Activated naive CD4-positive, alpha-beta T cell treated with anti-CD3 and anti-CD28 coated beads, Interleukin-2, amount 50 U/mL, for 72 hours (primary cell): ENCODE measurements at regions not wholly inside any gene's neighbourhood (a gene's known extent, or its start where the extent isn't known, plus 50 kb on each side); places are given as distances from the start of the nearest gene placed in this dataset.
A peak's percentile ranks its signal among the peaks of the same experiment; 100 is the strongest.

Experiments
- ATAC-seq, 2 donors: fragments of 150-1000 bp; cut with Tn5 transposase; 2 replicates each; pipeline ENCODE4 v1.10.0; 2021; ENCODE audit warnings: mild to moderate bottlenecking in 2 of 2, moderate library complexity in 2 of 2
- DNase-seq, 2 donors: peaks; one replicate each; pipeline ENCODE4 v3.0.0; 2021 to 2022; ENCODE audit warnings: low spot score in 2 of 2
- H3K27ac Mint-ChIP-seq, 2 donors: one replicate each; pipeline ENCODE4 v1.8.0; 2022; ENCODE audit warnings: mild to moderate bottlenecking in 2 of 2, mixed read lengths in 2 of 2
- H3K36me3 Mint-ChIP-seq, 2 donors: one replicate each; pipeline ENCODE4 v1.8.0; 2022; ENCODE audit warnings: mixed read lengths in 2 of 2
- H3K9me3 Mint-ChIP-seq, 2 donors: one replicate each; pipeline ENCODE4 v1.8.0; 2022; ENCODE audit warnings: mixed read lengths in 2 of 2

GRCh38 chr6:166687879-166688205, 60.8 kb upstream of the RPS6KA2 start:
- H3K36me3 Mint-ChIP-seq = no peaks in the 10 kb centered on the region
- DNase-seq = no peak
- H3K9me3 Mint-ChIP-seq = no peaks in the 10 kb centered on the region
- peak overlapping the region in 1 of 2 donors; percentile 54 for H3K27ac Mint-ChIP-seq
- no peak for ATAC-seq

GRCh38 chr6:166687070-166687878, 60.2 kb upstream of the RPS6KA2 start:
- H3K27ac Mint-ChIP-seq = peak overlapping the region in 1 of 2 donors; percentile 54
- DNase-seq (no peak), ATAC-seq (no peak)
- no peaks in the 10 kb centered on the region for H3K9me3 Mint-ChIP-seq
- H3K36me3 Mint-ChIP-seq = no peaks in the 10 kb centered on the region

- ATAC-seq (no peak), DNase-seq (no peak)
- H3K9me3 Mint-ChIP-seq = no peaks in the 10 kb centered on the region
- no peaks in the 10 kb centered on the region for H3K36me3 Mint-ChIP-seq
- H3K27ac Mint-ChIP-seq = no peak overlapping the region
Measured at GRCh38 chr6:166686317-166686716, 59.3 kb upstream of the RPS6KA2 start.

- DNase-seq (no peak), ATAC-seq (no peak)
- no peak overlapping the region for H3K27ac Mint-ChIP-seq
- no peaks in the 10 kb centered on the region for H3K9me3 Mint-ChIP-seq
- H3K36me3 Mint-ChIP-seq = no peaks in the 10 kb centered on the region
Measured at GRCh38 chr6:166684866-166685265, 57.8 kb upstream of the RPS6KA2 start.

GRCh38 chr6:166684170-166684569, 57.1 kb upstream of the RPS6KA2 start:
- H3K27ac Mint-ChIP-seq = no peak overlapping the region
- ATAC-seq = no peak
- no peak for DNase-seq
- no peaks in the 10 kb centered on the region for H3K36me3 Mint-ChIP-seq
- H3K9me3 Mint-ChIP-seq = no peaks in the 10 kb centered on the region

GRCh38 chr6:166683477-166683876, 56.4 kb upstream of the RPS6KA2 start:
- no peaks in the 10 kb centered on the region for H3K36me3 Mint-ChIP-seq
- DNase-seq = no peak
- no peak for ATAC-seq
- H3K9me3 Mint-ChIP-seq = no peaks in the 10 kb centered on the region
- no peak overlapping the region for H3K27ac Mint-ChIP-seq

GRCh38 chr6:166679566-166679965, 52.5 kb upstream of the RPS6KA2 start:
- Mint-ChIP-seq H3K9me3 (no peaks in the 10 kb centered on the region), H3K27ac (no peak overlapping the region), H3K36me3 (no peaks in the 10 kb centered on the region)
- no peak for DNase-seq
- no peak for ATAC-seq

- DNase-seq = no peak
- no peak overlapping the region for H3K27ac Mint-ChIP-seq
Measured at GRCh38 chr6:166678426-166678825, 51.4 kb upstream of the RPS6KA2 start.

GRCh38 chr6:166677941-166678340, 50.9 kb upstream of the RPS6KA2 start:
- Mint-ChIP-seq H3K36me3 (no peaks in the 10 kb centered on the region), H3K9me3 (no peaks in the 10 kb centered on the region), H3K27ac (no peak overlapping the region)
- ATAC-seq (no peak), DNase-seq (no peak)

More at GRCh38 chr6:166678426-166678825, 51.4 kb upstream of the RPS6KA2 start:
- H3K36me3 Mint-ChIP-seq = no peaks in the 10 kb centered on the region
- H3K9me3 Mint-ChIP-seq = no peaks in the 10 kb centered on the region
- no peak for ATAC-seq
